ENCODE measurements at regions not wholly inside any gene's neighbourhood (a gene's known extent, or its start where the extent isn't known, plus 50 kb on each side); places are given as distances from the start of the nearest gene placed in this dataset.

- TF ChIP-seq CTCF (IDR thresholded peaks at IDR 0.05; ENCODE audit: low read length) (no peak), EZH2phosphoT487 (IDR thresholded peaks at IDR 0.05; ENCODE audit: low read length) (no peak)
Measured at GRCh38 chr4:125988464-125988863, 673.7 kb downstream of the FAT4 start.
